KMS-11 (cell line): ENCODE measurements at regions not wholly inside any gene's neighbourhood (a gene's known extent, or its start where the extent isn't known, plus 50 kb on each side); places are given as distances from the start of the nearest gene placed in this dataset.

Source experiments
- H2AFZ ChIP-seq: fragments of 200-600 bp; sonication (generic); 2 replicates; pipeline ENCODE4 v1.6.1; 2016; ENCODE audit warnings: antibody characterized with exemption, mixed run types, low read depth
- H3K27ac ChIP-seq: fragments of 200-600 bp; sonication (generic); 2 replicates; pipeline ENCODE4 v1.6.1; 2016; ENCODE audit warnings: mild to moderate bottlenecking, mixed run types
- H3K27me3 ChIP-seq: fragments of 200-600 bp; sonication (generic); 2 replicates; pipeline ENCODE4 v1.6.1; 2017; ENCODE audit warnings: mild to moderate bottlenecking, low read depth, mixed run types, moderate library complexity; ENCODE audit not compliant: insufficient read depth
- H3K36me3 ChIP-seq: fragments of 200-600 bp; sonication (generic); 2 replicates; pipeline ENCODE4 v1.6.1; 2017; ENCODE audit warnings: mild to moderate bottlenecking, mixed run types; ENCODE audit not compliant: insufficient read depth
- H3K4me1 ChIP-seq: fragments of 200-600 bp; sonication (generic); 2 replicates; pipeline ENCODE4 v1.6.1; 2016; ENCODE audit warnings: mild to moderate bottlenecking, low read depth, mixed run types; ENCODE audit not compliant: poor library complexity, severe bottlenecking
- H3K4me2 ChIP-seq: fragments of 200-600 bp; sonication (generic); 2 replicates; pipeline ENCODE4 v1.7.0; 2016; ENCODE audit warnings: mild to moderate bottlenecking, mixed run types
- H3K4me3 ChIP-seq: fragments of 200-600 bp; sonication (generic); IDR thresholded peaks from 2 replicates; pipeline ENCODE4 v1.6.1; 2017; ENCODE audit warnings: low read depth, low read length, mixed read lengths; ENCODE audit not compliant: insufficient read depth
- H3K79me2 ChIP-seq: fragments of 200-600 bp; sonication (generic); 2 replicates; pipeline ENCODE4 v1.6.1; 2016; ENCODE audit warnings: low read depth, mixed run types; ENCODE audit not compliant: insufficient read depth
- H3K9ac ChIP-seq: fragments of 200-600 bp; sonication (generic); 2 replicates; pipeline ENCODE4 v1.6.1; 2016; ENCODE audit warnings: mild to moderate bottlenecking, mixed run types
- H4K20me1 ChIP-seq: fragments of 200-600 bp; sonication (generic); 2 replicates; pipeline ENCODE4 v1.6.1; 2016; ENCODE audit warnings: mild to moderate bottlenecking, mixed run types; ENCODE audit not compliant: insufficient read depth
- TF ChIP-seq, protein P1 (sequence below): fragments of 200-600 bp; sonication (generic); conservative IDR thresholded peaks from 2 replicates; pipeline ENCODE4 v1.6.1; 2017; ENCODE audit warnings: low read depth, mild to moderate bottlenecking, antibody characterized with exemption, low read length, moderate library complexity, mixed read lengths

DNA sequence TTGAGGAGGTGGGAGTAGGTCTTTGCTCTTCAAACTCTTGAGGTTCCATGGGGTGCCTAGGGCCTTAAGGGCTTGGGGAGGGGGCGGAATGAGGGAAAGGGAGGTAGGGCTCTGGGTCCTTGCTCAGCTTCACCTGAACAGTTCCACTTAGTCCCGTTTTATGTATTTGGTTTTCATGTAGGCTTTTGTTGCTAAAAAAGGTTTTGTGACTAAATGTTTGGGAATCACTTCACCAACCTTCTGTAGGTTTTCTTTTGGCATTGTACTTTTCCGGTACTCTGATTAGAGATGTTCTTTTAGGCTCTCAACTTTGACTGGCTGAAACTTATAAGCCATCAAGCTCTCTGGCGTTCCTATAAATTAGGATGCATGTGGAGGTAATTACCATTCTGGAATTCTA lies 108.1 kb downstream of the MYCN start:
- Histone ChIP-seq H3K4me2 (no peak overlapping the region), H2AFZ (no peak overlapping the region), H3K36me3 (no peaks in the 10 kb centered on the region), H3K4me1 (peaks cover 7% of the 10 kb centered on the region), H3K79me2 (no peaks in the 10 kb centered on the region), H3K4me3 (no peak overlapping the region), H4K20me1 (no peaks in the 10 kb centered on the region), H3K27me3 (no peaks in the 10 kb centered on the region), H3K9ac (no peak overlapping the region), H3K27ac (no peak overlapping the region)
- TF ChIP-seq, protein P1, sequence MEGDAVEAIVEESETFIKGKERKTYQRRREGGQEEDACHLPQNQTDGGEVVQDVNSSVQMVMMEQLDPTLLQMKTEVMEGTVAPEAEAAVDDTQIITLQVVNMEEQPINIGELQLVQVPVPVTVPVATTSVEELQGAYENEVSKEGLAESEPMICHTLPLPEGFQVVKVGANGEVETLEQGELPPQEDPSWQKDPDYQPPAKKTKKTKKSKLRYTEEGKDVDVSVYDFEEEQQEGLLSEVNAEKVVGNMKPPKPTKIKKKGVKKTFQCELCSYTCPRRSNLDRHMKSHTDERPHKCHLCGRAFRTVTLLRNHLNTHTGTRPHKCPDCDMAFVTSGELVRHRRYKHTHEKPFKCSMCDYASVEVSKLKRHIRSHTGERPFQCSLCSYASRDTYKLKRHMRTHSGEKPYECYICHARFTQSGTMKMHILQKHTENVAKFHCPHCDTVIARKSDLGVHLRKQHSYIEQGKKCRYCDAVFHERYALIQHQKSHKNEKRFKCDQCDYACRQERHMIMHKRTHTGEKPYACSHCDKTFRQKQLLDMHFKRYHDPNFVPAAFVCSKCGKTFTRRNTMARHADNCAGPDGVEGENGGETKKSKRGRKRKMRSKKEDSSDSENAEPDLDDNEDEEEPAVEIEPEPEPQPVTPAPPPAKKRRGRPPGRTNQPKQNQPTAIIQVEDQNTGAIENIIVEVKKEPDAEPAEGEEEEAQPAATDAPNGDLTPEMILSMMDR = no peak

DNA sequence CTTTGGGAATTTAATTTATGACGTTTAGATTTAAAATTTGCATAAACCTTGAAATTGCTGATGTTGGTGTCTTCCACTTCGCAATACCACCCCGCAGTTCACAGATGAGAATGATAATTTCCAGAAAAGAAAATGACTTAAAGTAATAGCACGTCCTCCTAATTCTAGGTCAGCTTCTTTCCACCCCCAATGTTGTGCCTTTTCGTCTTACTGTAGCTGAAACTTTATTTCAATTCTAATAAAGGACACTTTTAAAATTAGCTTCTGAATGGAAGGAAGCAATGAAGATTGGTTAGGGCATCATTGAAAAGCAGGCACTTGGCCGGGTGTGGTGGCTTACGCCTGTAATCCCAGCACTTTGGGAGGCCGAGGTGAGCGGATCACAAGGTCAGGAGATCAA lies 107.4 kb downstream of the MYCN start:
- TF ChIP-seq, protein P1 = no peak
- Histone ChIP-seq H3K27ac (no peak overlapping the region), H3K9ac (no peak overlapping the region), H3K4me1 (no peaks in the 10 kb centered on the region), H3K4me2 (no peak overlapping the region), H3K36me3 (no peaks in the 10 kb centered on the region), H3K27me3 (no peaks in the 10 kb centered on the region), H2AFZ (no peak overlapping the region), H3K79me2 (no peaks in the 10 kb centered on the region), H3K4me3 (no peak overlapping the region), H4K20me1 (no peaks in the 10 kb centered on the region)

DNA sequence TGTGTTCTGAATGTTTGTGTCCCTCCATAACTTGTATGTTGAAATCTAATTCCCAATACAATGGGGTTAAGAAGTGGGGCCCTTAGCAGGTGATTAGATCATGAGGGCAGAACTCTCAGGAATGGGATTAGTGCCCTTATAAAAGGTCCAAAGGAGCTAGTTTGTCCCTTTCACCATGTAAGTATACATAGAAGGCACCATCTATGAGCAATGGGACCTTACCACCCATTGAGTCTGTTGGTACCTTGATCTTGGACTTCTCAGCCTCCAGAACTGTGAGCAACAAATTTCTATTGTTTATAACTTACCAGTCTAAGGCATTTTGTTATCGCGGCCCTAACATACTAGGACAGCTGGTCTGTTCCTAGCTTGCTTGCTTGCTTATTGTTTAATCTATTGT lies 106.3 kb downstream of the MYCN start:
- no peaks in the 10 kb centered on the region for H4K20me1 ChIP-seq
- no peak overlapping the region for H3K27ac ChIP-seq
- no peaks in the 10 kb centered on the region for H3K4me1 ChIP-seq
- H3K4me3 ChIP-seq = no peak overlapping the region
- no peak overlapping the region for H3K9ac ChIP-seq
- no peak overlapping the region for H2AFZ ChIP-seq
- no peaks in the 10 kb centered on the region for H3K27me3 ChIP-seq
- H3K79me2 ChIP-seq = no peaks in the 10 kb centered on the region
- no peaks in the 10 kb centered on the region for H3K36me3 ChIP-seq
- TF ChIP-seq, protein P1 = no peak
- no peak overlapping the region for H3K4me2 ChIP-seq

DNA sequence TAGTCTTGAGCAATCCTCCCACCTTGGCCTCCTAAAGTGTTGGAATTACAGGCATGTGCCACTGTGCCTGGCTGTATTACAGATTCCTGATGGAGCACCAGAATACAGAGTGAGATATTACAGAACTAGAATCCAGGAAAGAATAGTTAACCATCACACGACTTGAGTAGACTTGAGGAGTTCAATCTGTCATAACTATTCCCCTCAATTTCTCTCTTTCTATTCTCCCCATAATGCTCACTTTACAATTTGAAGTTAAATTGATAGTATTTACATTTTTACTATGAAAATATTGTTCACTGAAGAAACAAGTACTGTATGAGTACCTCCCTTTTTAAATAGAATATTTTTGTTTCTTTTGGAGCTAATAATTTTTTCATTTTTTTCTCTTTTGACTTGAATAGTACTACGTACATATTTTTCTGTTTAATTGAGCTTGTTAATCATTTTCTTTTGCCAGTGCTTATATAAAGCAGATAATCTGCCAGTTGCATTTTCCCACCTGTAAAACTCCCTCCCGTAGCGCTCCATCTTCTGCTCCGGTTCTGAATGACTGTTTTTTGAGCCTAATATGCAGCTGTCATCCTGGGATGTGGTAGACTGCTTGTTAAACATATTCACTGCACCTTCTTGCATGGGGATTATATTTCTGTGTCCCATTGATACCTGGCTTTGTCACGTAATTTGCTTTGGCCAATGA lies 105.5 kb downstream of the MYCN start:
- H3K4me1 ChIP-seq = no peaks in the 10 kb centered on the region
- H3K27me3 ChIP-seq = no peaks in the 10 kb centered on the region
- no peak overlapping the region for H3K4me3 ChIP-seq
- H3K4me2 ChIP-seq = no peak overlapping the region
- no peak overlapping the region for H3K27ac ChIP-seq
- H3K36me3 ChIP-seq = no peaks in the 10 kb centered on the region
- no peak overlapping the region for H2AFZ ChIP-seq
- no peaks in the 10 kb centered on the region for H4K20me1 ChIP-seq
- no peak overlapping the region for H3K9ac ChIP-seq
- no peaks in the 10 kb centered on the region for H3K79me2 ChIP-seq
- TF ChIP-seq, protein P1 = no peak
